Fibroblast of villous mesenchyme (primary cell): ENCODE measurements at regions not wholly inside any gene's neighbourhood (a gene's known extent, or its start where the extent isn't known, plus 50 kb on each side); places are given as distances from the start of the nearest gene placed in this dataset.

ENCODE experiments used
- DNase-seq: peaks from one replicate; pipeline ENCODE4 v3.0.0-alpha.2; 2010; ENCODE audit warnings: low read depth
- H3K4me3 ChIP-seq: 2 replicates; pipeline ENCODE4 v1.5.1; 2011; ENCODE audit warnings: low read depth, mild to moderate bottlenecking, low read length
- TF ChIP-seq, protein P1 (sequence below): IDR thresholded peaks from 2 replicates; pipeline ENCODE4 v1.5.1; 2012; ENCODE audit warnings: low read depth, mild to moderate bottlenecking, low read length; ENCODE audit not compliant: insufficient read depth

DNA sequence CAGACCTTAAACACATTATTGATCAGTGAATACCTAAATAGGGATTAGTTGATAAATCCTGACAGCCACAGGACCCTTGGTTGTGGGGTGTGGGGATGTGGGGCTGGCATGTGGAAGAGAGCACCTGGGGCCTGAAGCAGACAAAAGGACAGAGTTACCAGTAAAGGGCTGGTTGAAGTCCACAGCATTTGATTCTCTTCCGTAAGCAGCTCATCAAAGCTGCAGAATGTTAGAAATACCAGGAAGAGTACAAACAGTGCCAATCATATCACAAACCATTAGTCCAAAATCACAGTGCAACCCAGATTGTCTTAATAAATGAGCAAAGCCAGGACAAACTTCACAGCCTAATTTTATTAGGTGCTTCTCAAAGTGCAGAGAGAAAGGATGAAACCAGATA lies 92.5 kb upstream of the KL start:
- TF ChIP-seq, protein P1, sequence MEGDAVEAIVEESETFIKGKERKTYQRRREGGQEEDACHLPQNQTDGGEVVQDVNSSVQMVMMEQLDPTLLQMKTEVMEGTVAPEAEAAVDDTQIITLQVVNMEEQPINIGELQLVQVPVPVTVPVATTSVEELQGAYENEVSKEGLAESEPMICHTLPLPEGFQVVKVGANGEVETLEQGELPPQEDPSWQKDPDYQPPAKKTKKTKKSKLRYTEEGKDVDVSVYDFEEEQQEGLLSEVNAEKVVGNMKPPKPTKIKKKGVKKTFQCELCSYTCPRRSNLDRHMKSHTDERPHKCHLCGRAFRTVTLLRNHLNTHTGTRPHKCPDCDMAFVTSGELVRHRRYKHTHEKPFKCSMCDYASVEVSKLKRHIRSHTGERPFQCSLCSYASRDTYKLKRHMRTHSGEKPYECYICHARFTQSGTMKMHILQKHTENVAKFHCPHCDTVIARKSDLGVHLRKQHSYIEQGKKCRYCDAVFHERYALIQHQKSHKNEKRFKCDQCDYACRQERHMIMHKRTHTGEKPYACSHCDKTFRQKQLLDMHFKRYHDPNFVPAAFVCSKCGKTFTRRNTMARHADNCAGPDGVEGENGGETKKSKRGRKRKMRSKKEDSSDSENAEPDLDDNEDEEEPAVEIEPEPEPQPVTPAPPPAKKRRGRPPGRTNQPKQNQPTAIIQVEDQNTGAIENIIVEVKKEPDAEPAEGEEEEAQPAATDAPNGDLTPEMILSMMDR: no peak
- DNase-seq: no peak

DNA sequence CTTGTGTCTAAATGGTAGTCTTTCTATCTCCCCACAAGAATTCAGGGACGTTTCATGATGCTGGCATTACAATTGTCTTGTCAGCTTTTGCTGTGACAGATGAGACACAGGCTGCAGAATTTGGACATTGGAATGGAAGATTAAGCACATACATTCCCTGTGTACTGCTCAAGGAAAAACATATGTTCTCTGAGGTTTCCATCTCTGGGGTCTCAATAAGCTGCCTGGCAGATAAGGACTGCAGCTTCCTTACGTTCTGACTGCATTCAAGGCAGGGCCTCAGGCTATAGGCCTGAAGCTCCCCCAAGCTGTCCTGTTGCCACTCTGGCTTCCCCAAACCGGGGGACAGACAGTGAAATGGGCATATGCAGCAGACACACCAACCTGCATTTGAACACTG lies 91.3 kb upstream of the KL start:
- H3K4me3 ChIP-seq: no peak overlapping the region
- TF ChIP-seq, protein P1: no peak
- no peak for DNase-seq

More for the DNA sequence above, 92.5 kb upstream of the KL start:
- H3K4me3 ChIP-seq: no peak overlapping the region

DNA sequence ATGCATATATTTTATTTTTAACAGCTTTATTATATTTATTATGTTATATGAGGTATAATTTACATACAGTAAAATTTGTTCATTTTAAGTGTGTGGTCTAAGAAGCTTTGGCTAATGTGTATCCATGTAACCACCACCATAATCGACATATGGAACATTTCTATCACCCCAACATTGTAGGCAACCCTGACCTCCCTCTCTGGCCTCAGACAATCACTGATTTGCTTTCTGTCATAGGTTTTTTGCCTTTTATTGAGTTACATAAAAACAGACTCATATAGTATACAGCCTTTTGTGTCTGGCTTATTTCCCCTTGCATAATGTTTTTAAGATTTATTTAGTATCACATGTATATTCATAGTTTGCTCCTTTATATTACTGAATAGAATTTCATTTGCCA lies 90.7 kb upstream of the KL start:
- TF ChIP-seq, protein P1: no peak
- DNase-seq: no peak
- H3K4me3 ChIP-seq: no peak overlapping the region

DNA sequence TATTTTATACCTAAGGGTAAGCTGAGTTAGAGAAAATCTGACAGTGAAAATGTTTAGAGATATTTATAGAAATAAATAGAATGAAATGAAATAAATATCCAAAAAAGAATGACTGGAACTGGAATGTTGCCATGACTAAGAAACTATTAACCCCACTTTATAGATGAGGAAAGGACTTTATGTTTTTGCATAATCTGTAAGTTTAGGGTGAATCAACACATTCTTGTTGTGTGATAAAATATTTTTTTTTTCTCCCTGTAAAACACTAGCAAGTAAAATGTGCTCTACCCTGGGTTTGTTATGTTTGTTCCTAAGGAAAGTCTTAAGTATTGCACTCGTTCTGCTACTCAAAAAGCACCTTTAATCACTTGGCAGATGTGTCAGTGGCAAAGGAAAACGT lies 83.8 kb upstream of the KL start:
- DNase-seq: peak; percentile 23
- TF ChIP-seq, protein P1: no peak
- H3K4me3 ChIP-seq: no peak overlapping the region

DNA sequence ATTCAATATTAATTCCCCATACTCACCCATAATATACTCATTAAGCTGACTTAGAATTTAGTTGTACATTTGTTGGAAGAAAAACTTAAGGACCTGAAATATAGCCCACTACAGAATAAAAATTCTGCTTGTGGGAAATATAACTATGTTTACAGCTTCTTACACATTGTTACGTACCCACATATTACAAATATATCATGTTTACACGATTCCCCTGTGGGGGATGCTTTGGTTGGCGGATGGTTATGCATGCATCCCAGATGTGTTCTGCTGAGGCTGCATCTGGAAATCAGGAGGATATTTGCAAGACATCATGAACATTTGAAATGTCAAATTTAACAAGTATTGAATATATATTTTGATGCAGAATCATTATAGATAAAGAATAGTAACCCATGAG lies 79.5 kb upstream of the KL start:
- TF ChIP-seq, protein P1: no peak
- no peak overlapping the region for H3K4me3 ChIP-seq

DNA sequence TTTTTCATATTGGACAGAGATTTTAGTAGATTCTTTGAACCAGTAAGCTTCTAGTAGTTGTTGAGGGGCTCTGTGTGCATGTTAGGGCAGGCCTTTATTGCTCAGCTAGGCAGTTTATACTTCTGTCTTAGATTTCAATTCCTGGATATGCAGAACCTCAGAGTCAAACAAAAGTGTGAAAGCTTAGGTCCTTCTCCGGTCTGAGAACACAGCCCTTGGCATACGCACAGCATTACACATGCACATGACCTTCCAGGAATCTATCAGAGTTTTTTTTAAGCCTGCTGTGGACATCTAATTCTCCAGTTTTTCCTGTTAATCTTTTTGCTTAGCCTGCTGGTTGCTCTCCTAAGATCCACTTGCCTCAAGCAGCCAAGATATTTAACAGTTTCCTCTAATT lies 77.9 kb upstream of the KL start:
- DNase-seq: no peak
- TF ChIP-seq, protein P1: no peak
- H3K4me3 ChIP-seq: no peak overlapping the region

More for the DNA sequence above, 79.5 kb upstream of the KL start:
- DNase-seq: no peak

DNA sequence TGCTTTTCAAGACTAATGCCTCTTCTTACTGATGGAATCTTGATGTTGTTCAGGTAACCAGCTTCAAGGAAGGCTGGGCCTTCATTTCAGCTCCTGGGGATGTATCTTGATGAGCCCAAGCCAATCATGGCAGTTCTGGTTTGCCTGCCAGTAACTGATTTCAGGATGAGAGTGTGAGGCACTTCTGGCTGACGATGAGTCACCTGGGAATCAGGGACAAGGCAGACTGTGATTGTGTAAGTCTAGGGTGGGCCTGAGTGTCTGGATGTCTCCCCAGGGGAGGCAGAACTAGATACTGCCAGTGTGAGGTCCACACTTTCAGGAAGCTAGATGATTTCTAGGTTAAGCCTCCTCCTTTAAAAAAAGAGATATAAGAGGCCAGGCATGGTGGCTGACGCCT lies 77.3 kb upstream of the KL start:
- DNase-seq: peak; percentile 46
- TF ChIP-seq, protein P1: no peak
- no peak overlapping the region for H3K4me3 ChIP-seq
